IMR-90 (cell line): ENCODE measurements at regions not wholly inside any gene's neighbourhood (a gene's known extent, or its start where the extent isn't known, plus 50 kb on each side); places are given as distances from the start of the nearest gene placed in this dataset.

ENCODE experiments used
- BHLHE40 ChIP-seq: fragments of 150-350 bp; IDR thresholded peaks from 2 replicates; pipeline ENCODE4 v1.6.1; 2016; ENCODE audit warnings: mild to moderate bottlenecking, low read depth, low read length
- CEBPB ChIP-seq: IDR thresholded peaks from 2 replicates; pipeline ENCODE4 v1.6.1; 2012; ENCODE audit warnings: low read depth, low read length, improper control_type of control experiment
- CTCF ChIP-seq: conservative IDR thresholded peaks from 2 replicates; pipeline ENCODE4 v1.5.1; 2012; ENCODE audit warnings: mild to moderate bottlenecking, low read depth, low read length, improper control_type of control experiment
- ELK1 ChIP-seq: fragments of 150-350 bp; IDR thresholded peaks from 2 replicates; pipeline ENCODE4 v1.6.1; 2016; ENCODE audit warnings: low read depth, mild to moderate bottlenecking, low read length, moderate library complexity, borderline replicate concordance
- FOS ChIP-seq: fragments of 150-350 bp; IDR thresholded peaks from 2 replicates; pipeline ENCODE4 v1.6.1; 2016; ENCODE audit warnings: low read depth, low read length
- MAZ ChIP-seq: IDR thresholded peaks from 2 replicates; pipeline ENCODE4 v1.6.1; 2012; ENCODE audit warnings: low read depth, mild to moderate bottlenecking, low read length, improper control_type of control experiment, moderate library complexity, borderline replicate concordance
- MXI1 ChIP-seq: IDR thresholded peaks from 2 replicates; pipeline ENCODE4 v1.6.1; 2012; ENCODE audit warnings: low read depth, mild to moderate bottlenecking, low read length, moderate library complexity, borderline replicate concordance
- POLR2A ChIP-seq: IDR thresholded peaks from 2 replicates; pipeline ENCODE4 v1.6.1; 2012; ENCODE audit warnings: mild to moderate bottlenecking, low read depth, low read length
- RAD21 ChIP-seq: IDR thresholded peaks from 2 replicates; pipeline ENCODE4 v1.6.1; 2012; ENCODE audit warnings: low read length, improper control_type of control experiment
- RCOR1 ChIP-seq: IDR thresholded peaks from 2 replicates; pipeline ENCODE4 v1.6.1; 2012; ENCODE audit warnings: mild to moderate bottlenecking, low read length, improper control_type of control experiment; ENCODE audit not compliant: insufficient replicate concordance
- RFX5 ChIP-seq: IDR thresholded peaks from 2 replicates; pipeline ENCODE4 v1.8.0; 2012; ENCODE audit warnings: low read depth, mild to moderate bottlenecking, low read length, moderate library complexity
- SMC3 ChIP-seq: fragments of 150-350 bp; IDR thresholded peaks from 2 replicates; pipeline ENCODE4 v1.6.1; 2016; ENCODE audit warnings: low read depth, mild to moderate bottlenecking, antibody characterized with exemption, low read length, moderate library complexity
- USF2 ChIP-seq: fragments of 150-350 bp; IDR thresholded peaks from 2 replicates; pipeline ENCODE4 v1.6.1; 2017; ENCODE audit warnings: mild to moderate bottlenecking, antibody characterized with exemption, low read length, low read depth

GRCh38 chr9:96160866-96161265 is 141.1 kb downstream of the HSD17B3 start:
- no peak for TF ChIP-seq USF2
- no peak for TF ChIP-seq FOS
- TF ChIP-seq MAZ: no peak
- TF ChIP-seq BHLHE40: no peak
- no peak for TF ChIP-seq CTCF
- TF ChIP-seq POLR2A: no peak
- no peak for TF ChIP-seq RCOR1
- no peak for TF ChIP-seq RFX5
- TF ChIP-seq RAD21: no peak
- TF ChIP-seq SMC3: no peak
- no peak for TF ChIP-seq MXI1
- no peak for TF ChIP-seq CEBPB
- TF ChIP-seq ELK1: no peak
